NK-92 (cell line): ENCODE measurements at regions not wholly inside any gene's neighbourhood (a gene's known extent, or its start where the extent isn't known, plus 50 kb on each side); places are given as distances from the start of the nearest gene placed in this dataset.

Experiments used
- DNase-seq: peaks from one replicate; lab custom pipeline; 2025; ENCODE audit not compliant: unreplicated experiment; lab: John Stamatoyannopoulos, UW

DNA sequence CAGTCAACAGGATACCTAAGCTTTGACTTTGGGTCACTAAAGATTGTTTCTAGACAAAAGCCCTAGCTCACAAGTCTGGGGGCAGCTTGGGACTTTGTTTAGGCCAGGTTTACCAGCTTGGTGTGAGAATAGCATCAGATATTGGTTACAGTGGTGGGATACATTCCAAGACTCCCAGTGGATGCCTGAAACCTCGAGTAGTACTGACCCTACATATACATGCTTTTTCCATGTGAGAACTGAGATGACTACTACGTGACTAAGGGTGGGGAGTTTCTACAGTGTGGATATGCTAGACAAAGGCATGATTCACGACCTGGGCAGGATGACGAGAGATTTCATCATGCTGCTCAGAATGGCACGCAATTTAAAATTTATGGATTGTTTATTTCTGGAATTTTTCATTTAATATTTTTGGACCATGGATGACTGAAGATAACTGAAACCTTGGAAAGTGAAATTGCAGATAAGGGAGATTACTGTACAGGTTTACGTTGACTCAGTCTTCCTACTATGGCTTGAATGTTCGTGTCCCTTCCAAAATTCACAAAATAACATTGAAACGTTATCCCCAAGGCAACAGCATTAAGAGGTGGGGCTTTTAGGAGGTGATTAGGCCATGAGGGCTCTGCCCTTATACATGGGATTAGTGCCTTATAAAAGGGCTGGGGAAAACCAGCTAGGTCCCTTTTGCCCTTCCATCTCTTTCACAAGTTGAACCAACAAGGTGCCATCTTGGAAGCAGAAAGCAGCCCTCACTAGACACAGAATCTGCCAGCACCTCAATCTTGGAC lies 50.2 kb upstream of the CTAGE1 start:
- no peak for DNase-seq

GRCh38 chr18:22468554-22468891 lies 50.8 kb upstream of the CTAGE1 start:
- no peak for DNase-seq

DNA sequence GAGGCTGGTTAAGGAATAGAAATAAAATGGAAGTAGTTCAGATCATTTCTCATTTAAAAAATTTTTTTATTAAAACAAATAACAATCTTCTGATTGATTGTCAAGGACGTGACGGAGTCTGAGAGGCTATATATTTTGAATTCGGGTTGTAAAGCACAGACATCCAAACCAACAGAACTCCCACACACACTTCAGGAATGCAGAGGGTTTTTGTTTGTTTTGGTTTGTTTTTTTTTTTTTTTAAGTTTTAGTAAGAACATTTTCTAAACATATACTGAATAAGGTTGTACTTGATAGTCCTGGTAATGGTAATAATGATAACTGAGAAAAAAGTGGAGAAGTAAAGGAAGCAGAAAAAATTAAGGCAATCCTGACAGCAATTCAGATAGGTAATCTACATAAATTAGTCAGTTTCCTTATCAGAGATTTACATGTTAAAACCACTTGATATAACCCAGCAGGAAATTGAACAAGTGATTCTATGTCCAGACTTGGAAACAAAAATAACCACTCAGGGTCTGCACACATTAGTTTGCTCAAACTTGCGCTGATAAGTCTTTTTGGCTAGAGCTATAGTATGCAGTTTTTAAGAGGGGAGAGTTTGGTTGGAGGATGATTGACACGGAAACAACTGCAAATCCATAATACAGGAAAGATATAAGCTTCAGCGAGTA lies 51.5 kb upstream of the CTAGE1 start:
- DNase-seq: no peak

DNA sequence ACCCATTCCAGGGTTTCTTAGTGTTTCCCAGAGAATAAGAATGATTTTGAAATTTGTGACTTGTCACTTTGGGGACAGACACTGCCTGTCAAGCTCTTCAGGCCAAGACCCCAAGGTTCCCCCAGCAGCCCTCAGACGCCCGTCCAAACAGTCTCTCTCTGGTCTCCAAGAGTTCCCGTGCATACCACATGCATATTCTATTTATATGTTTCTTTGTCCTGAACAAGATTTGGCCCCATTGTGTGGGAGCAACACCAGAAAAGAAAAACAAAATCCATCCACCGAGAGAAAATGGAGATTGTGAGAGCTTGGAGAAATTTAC lies 52.2 kb upstream of the CTAGE1 start:
- no peak for DNase-seq

GRCh38 chr18:22470248-22471235 lies 52.8 kb upstream of the CTAGE1 start:
- no peak for DNase-seq

DNA sequence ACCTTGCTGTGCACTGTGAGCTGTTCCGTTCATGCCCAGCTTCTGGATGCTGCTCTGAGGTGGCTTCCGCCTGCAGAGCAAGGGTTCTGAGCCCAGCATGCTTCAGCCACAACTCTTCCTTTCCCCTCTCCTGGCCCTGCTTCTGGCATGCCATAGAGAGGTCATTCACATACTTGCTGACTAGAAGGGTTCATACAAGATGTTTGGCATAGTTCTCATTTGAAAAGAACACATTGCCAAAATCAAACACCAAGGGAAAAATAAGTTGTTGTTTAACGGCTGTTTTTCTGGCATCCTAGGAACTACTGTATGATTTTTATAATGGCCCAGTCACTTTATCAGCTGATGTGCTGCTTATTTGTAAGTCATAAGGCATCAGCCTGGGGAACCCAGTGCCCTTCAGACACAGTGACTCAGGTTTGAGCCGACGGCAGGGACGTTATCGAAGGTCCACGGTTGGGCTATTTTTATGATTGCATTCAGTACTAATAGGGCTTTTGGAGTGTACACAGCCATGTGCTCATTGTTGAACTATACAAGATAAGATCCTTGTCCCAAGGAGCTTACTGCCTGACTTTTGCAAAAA lies 53.9 kb upstream of the CTAGE1 start:
- no peak for DNase-seq

GRCh38 chr18:22473366-22473765 lies 55.7 kb upstream of the CTAGE1 start:
- no peak for DNase-seq

- no peak for DNase-seq
Observed at GRCh38 chr18:22475426-22476100, 57.8 kb upstream of the CTAGE1 start.

GRCh38 chr18:22477222-22477621 lies 59.5 kb upstream of the CTAGE1 start:
- DNase-seq: no peak

DNA sequence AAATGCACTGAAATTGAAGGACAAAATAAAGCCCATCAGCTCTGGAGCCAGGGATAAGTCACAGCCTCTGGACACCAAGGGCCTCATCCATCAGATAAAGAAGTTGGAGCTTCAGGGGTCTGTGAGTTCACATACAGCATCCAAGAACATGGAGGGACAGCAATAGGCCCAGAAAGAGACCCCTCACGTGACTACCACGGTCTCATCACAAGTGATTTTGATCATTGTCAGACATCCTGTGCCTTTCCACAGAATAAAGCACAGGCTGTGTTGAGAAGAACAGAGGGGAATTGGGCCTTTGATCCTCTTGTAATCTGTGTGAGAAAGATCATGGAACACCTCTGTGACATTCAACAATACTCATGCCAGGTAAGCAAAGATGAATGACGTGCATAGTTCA lies 65.2 kb upstream of the CTAGE1 start:
- no peak for DNase-seq

- DNase-seq: no peak
Observed at GRCh38 chr18:22483407-22483806, 65.7 kb upstream of the CTAGE1 start.

DNA sequence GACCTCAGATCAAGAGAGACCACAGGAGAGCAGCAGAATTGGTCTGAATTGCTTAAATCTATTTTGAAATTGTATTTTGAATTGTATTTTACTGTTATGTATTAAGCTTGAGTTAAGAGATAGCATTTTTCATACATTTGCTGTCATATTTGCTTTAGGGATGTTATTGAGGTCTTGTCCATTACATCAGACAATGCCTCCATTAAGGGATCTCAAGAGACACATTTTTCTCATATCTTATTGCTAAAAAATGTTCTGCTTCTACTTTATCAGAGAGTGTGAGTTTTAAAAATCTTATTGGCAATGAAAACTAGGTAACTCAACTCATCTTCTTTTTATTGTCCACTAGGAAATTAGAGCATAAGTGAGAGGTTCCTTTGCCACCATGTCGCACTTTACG lies 66.8 kb upstream of the CTAGE1 start:
- DNase-seq: no peak

- no peak for DNase-seq
Observed at GRCh38 chr18:22485808-22486244, 68.1 kb upstream of the CTAGE1 start.

GRCh38 chr18:22486667-22487066 lies 69.0 kb upstream of the CTAGE1 start:
- DNase-seq: no peak

- DNase-seq: no peak
Observed at GRCh38 chr18:22488554-22488953, 70.8 kb upstream of the CTAGE1 start.

- no peak for DNase-seq
Observed at GRCh38 chr18:22489704-22490103, 72.0 kb upstream of the CTAGE1 start.

- DNase-seq: no peak
Observed at GRCh38 chr18:22490429-22490846, 72.7 kb upstream of the CTAGE1 start.

DNA sequence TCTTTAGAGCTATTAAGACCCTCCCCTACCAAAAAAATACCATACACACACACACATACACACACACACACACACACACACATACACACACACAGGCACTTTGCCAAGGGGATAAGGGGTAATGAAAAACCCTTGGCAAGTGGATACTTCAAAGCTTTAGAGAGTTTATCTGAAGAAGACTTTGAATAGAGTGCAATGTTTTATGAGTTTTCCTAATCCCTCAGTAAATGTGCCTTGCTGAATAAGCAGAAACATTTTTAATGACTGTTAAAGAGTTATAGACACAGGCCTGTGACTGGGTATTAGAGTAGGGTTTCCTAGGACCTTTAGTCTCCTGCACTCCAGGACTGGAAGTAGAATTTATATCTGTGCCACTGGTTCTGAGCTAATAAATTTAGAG lies 75.5 kb upstream of the CTAGE1 start:
- DNase-seq: no peak

- no peak for DNase-seq
Observed at GRCh38 chr18:22493940-22494339, 76.2 kb upstream of the CTAGE1 start.

- DNase-seq: no peak
Observed at GRCh38 chr18:22494771-22495170, 77.1 kb upstream of the CTAGE1 start.

DNA sequence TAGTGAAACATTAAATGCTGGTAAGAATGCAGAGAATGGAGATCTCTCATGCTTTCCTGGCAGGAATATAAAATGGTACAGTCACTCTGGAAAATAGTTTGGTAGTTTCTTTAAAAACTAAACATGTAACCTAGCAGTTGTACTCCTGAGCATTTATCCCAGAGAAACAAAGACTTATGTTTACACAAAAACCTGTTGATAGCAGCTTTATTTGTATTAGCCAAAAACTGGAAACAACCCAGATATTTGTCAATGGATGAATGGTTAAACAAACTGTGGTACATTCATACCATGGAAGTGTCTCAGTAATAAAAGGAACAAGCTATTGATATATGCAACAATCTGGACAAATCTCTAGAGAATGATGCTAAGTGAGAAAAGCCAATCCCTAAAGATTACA lies 81.7 kb upstream of the CTAGE1 start:
- no peak for DNase-seq
